ENCODE measurements at regions not wholly inside any gene's neighbourhood (a gene's known extent, or its start where the extent isn't known, plus 50 kb on each side); places are given as distances from the start of the nearest gene placed in this dataset.
"Not testable (repeated sequence)": the region's sequence is repeated elsewhere in the genome, so short reads cannot be mapped to it uniquely, and the experiment has no call there.

GRCh38 chr3:117872594-117873248 lies 1161.9 kb downstream of the IGSF11 start:
- DNase-seq, result not testable (repeated sequence)

GRCh38 chr3:117873249-117873600 lies 1161.4 kb downstream of the IGSF11 start:
- DNase-seq, result no peak

GRCh38 chr3:117874028-117874690 lies 1160.5 kb downstream of the IGSF11 start:
- DNase-seq, result no peak

GRCh38 chr3:117874904-117875874 lies 1159.5 kb downstream of the IGSF11 start:
- no peak for DNase-seq

- DNase-seq, result no peak
Measured at GRCh38 chr3:117875887-117876286, 1158.8 kb downstream of the IGSF11 start.

- DNase-seq, result no peak
Measured at GRCh38 chr3:117880638-117881037, 1154.0 kb downstream of the IGSF11 start.

- no peak for DNase-seq
Measured at GRCh38 chr3:117881210-117881609, 1153.4 kb downstream of the IGSF11 start.

GRCh38 chr3:117885011-117885441 lies 1149.6 kb downstream of the IGSF11 start:
- DNase-seq, result no peak

GRCh38 chr3:117886147-117886546 lies 1148.5 kb downstream of the IGSF11 start:
- no peak for DNase-seq

GRCh38 chr3:117887031-117887430 lies 1147.6 kb downstream of the IGSF11 start:
- DNase-seq, result no peak

GRCh38 chr3:117887901-117888300 lies 1146.7 kb downstream of the IGSF11 start:
- DNase-seq, result no peak

GRCh38 chr3:117892431-117892841 lies 1142.2 kb downstream of the IGSF11 start:
- DNase-seq, result no peak

- no peak for DNase-seq
Measured at GRCh38 chr3:117893001-117893400, 1141.6 kb downstream of the IGSF11 start.

- no peak for DNase-seq
Measured at GRCh38 chr3:117893638-117894037, 1141.0 kb downstream of the IGSF11 start.

GRCh38 chr3:117898722-117899522 lies 1135.7 kb downstream of the IGSF11 start:
- no peak for DNase-seq

- DNase-seq, result no peak
Measured at GRCh38 chr3:117903226-117903625, 1131.4 kb downstream of the IGSF11 start.

GRCh38 chr3:117910820-117911521 lies 1123.7 kb downstream of the IGSF11 start:
- DNase-seq, result no peak

GRCh38 chr3:117912352-117912751 lies 1122.3 kb downstream of the IGSF11 start:
- no peak for DNase-seq

- DNase-seq, result no peak
Measured at GRCh38 chr3:117914540-117915100, 1120.0 kb downstream of the IGSF11 start.

- no peak for DNase-seq
Measured at GRCh38 chr3:117916839-117917238, 1117.8 kb downstream of the IGSF11 start.

- DNase-seq, result no peak
Measured at GRCh38 chr3:117919621-117920020, 1115.0 kb downstream of the IGSF11 start.

Data from hindlimb muscle (tissue), 1 donor.